ENCODE measurements at regions not wholly inside any gene's neighbourhood (a gene's known extent, or its start where the extent isn't known, plus 50 kb on each side); places are given as distances from the start of the nearest gene placed in this dataset.

GRCh38 chr4:27315625-27316024 is 455.0 kb downstream of the STIM2 start:
- no peak for TF ChIP-seq REST (IDR thresholded peaks at IDR 0.05; ENCODE audit: insufficient replicate concordance, low read depth)
- TF ChIP-seq, protein P1, sequence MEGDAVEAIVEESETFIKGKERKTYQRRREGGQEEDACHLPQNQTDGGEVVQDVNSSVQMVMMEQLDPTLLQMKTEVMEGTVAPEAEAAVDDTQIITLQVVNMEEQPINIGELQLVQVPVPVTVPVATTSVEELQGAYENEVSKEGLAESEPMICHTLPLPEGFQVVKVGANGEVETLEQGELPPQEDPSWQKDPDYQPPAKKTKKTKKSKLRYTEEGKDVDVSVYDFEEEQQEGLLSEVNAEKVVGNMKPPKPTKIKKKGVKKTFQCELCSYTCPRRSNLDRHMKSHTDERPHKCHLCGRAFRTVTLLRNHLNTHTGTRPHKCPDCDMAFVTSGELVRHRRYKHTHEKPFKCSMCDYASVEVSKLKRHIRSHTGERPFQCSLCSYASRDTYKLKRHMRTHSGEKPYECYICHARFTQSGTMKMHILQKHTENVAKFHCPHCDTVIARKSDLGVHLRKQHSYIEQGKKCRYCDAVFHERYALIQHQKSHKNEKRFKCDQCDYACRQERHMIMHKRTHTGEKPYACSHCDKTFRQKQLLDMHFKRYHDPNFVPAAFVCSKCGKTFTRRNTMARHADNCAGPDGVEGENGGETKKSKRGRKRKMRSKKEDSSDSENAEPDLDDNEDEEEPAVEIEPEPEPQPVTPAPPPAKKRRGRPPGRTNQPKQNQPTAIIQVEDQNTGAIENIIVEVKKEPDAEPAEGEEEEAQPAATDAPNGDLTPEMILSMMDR (IDR thresholded peaks at IDR 0.05; ENCODE audit: insufficient read depth, low read length), result no peak
- TF ChIP-seq POLR2AphosphoS5 (IDR thresholded peaks at IDR 0.05; ENCODE audit: low read depth), result no peak
- no peak for TF ChIP-seq SPI1 (IDR thresholded peaks at IDR 0.05; ENCODE audit: borderline replicate concordance, low read depth)
- no peak for TF ChIP-seq GABPA (IDR thresholded peaks at IDR 0.05; ENCODE audit: low read depth)
- H3K27me3 ChIP-seq (ENCODE audit: insufficient read depth, poor library complexity, severe bottlenecking), result no peaks in the 10 kb centered on the region
- H3K4me3 ChIP-seq (replicated peaks; ENCODE audit: insufficient read depth, low read length), result no peak overlapping the region
- no peak overlapping the region for H3K27ac ChIP-seq (replicated peaks)
- no peak for DNase-seq (ENCODE audit: low read depth in 1 of 2, low spot score in 1 of 2)

DNA sequence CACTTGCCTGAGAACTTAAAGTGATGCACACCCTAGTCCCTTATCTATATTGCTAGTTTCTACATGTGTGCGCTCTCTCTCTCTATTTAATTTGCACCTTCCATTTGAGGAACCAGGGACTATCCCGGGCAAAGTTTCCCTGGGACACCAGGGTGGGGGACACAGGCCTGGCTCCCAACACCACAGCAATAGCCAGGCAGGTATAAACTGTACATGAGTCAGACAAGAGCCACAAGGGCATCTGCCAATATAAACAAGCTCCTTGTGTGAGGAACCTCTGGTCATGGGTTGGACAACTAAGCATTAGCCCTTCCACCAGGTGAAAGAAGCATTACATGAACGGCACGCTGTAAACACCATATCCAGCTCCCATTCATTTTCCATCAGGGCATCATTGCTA is 455.5 kb downstream of the STIM2 start:
- Histone ChIP-seq H3K4me3 (replicated peaks; ENCODE audit: insufficient read depth, low read length) (no peak overlapping the region), H3K27me3 (ENCODE audit: insufficient read depth, poor library complexity, severe bottlenecking) (no peaks in the 10 kb centered on the region), H3K27ac (replicated peaks) (no peak overlapping the region)
- TF ChIP-seq, protein P1 (IDR thresholded peaks at IDR 0.05; ENCODE audit: insufficient read depth, low read length), result no peak
- no peak for TF ChIP-seq GABPA (IDR thresholded peaks at IDR 0.05; ENCODE audit: low read depth)
- TF ChIP-seq REST (IDR thresholded peaks at IDR 0.05; ENCODE audit: insufficient replicate concordance, low read depth), result no peak
- no peak for TF ChIP-seq POLR2AphosphoS5 (IDR thresholded peaks at IDR 0.05; ENCODE audit: low read depth)
- TF ChIP-seq SPI1 (IDR thresholded peaks at IDR 0.05; ENCODE audit: borderline replicate concordance, low read depth), result no peak
- DNase-seq (ENCODE audit: low read depth in 1 of 2, low spot score in 1 of 2), result no peak

DNA sequence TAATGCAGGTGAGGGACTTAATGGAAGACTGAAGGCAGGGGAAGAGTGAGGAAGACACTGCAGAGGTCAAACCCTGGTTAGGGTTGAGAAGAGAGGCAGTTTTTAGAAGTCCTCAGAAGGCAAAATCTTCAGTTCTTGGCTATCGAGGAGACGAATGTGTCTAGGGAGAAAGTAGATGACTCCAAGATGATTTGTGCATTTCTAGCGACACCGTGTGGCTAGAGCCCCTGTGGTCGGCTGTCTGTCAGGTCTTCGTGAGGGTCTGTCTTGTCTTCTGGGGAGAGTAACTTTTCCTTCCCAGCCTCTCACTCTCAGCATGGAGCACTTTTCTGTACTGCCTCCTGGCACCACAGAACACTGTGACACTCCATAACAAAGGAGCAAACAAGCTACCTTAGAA is 458.1 kb downstream of the STIM2 start:
- no peak for TF ChIP-seq POLR2AphosphoS5 (IDR thresholded peaks at IDR 0.05; ENCODE audit: low read depth)
- no peak for TF ChIP-seq SPI1 (IDR thresholded peaks at IDR 0.05; ENCODE audit: borderline replicate concordance, low read depth)
- TF ChIP-seq GABPA (IDR thresholded peaks at IDR 0.05; ENCODE audit: low read depth), result no peak
- TF ChIP-seq, protein P1 (IDR thresholded peaks at IDR 0.05; ENCODE audit: insufficient read depth, low read length), result no peak
- TF ChIP-seq REST (IDR thresholded peaks at IDR 0.05; ENCODE audit: insufficient replicate concordance, low read depth), result no peak
- H3K27me3 ChIP-seq (ENCODE audit: insufficient read depth, poor library complexity, severe bottlenecking), result no peaks in the 10 kb centered on the region
- H3K27ac ChIP-seq (replicated peaks), result no peak overlapping the region
- no peak overlapping the region for H3K4me3 ChIP-seq (replicated peaks; ENCODE audit: insufficient read depth, low read length)
- peak in 1 of 2 experiments; percentile 30 for DNase-seq (ENCODE audit: low read depth in 1 of 2, low spot score in 1 of 2)

Measured in HL-60 (cell line).